ENCODE measurements at regions not wholly inside any gene's neighbourhood (a gene's known extent, or its start where the extent isn't known, plus 50 kb on each side); places are given as distances from the start of the nearest gene placed in this dataset.
A peak's percentile ranks its signal among the peaks of the same experiment; 100 is the strongest.

- POLR2A ChIA-PET = interaction anchor here (0.7 kb wide), 1 partner anchor 1116 kb away, joined by 3 read pairs; no protein-coding TSS in a partner anchor
- H3K79me2 ChIP-seq (ENCODE audit: control insufficient read depth, insufficient read depth, low read length) = no peaks in the 10 kb centered on the region
- peak overlapping the region; percentile 27; the same call in 1 of the 2 replicates for H2AFZ ChIP-seq (ENCODE audit: low read depth, low read length)
- ATAC-seq (no peak), FAIRE-seq (no peak), DNase-seq (ENCODE audit: extremely low read depth in 1 of 4, low spot score in 3 of 4) (no peak)
- no peak overlapping the region for H3K27ac ChIP-seq (ENCODE audit: extremely low read depth, low read depth, low read length)
- intact Hi-C loops (cut with micrococcal nuclease) = no loop called here
- H3K9me1 ChIP-seq (ENCODE audit: control insufficient read depth, insufficient read depth, low read length) = no peaks in the 10 kb centered on the region
- no peak overlapping the region for H3K4me2 ChIP-seq (ENCODE audit: insufficient read depth, low read length)
- H4K20me1 ChIP-seq (replicated peaks; ENCODE audit: control insufficient read depth, insufficient read depth, low read length) = no peaks in the 10 kb centered on the region
- no peak overlapping the region for H3K9ac ChIP-seq (ENCODE audit: insufficient read depth in 1 of 2, low read depth in 2 of 2, low read length in 2 of 2)
- 22% methylated on average over 4 of the region's 4 CpGs for WGBS (ENCODE audit: insufficient coverage, low coverage, missing lambda C conversion rate)
- CTCF ChIA-PET (ENCODE audit: low intra/inter-chr PET ratio) = no interaction called here
- H3K36me3 ChIP-seq (ENCODE audit: control insufficient read depth, insufficient read depth, low read length) = no peaks in the 10 kb centered on the region
- H3K27me3 ChIP-seq (ENCODE audit: control insufficient read depth in 2 of 2, insufficient read depth in 2 of 2, low read length in 2 of 2) = no peaks in the 10 kb centered on the region
- TF ChIP-seq HCFC1 (IDR thresholded peaks at IDR 0.05; ENCODE audit: low read depth, low read length) = peak; percentile 41; the same call in 1 of the 2 replicates
- no peak for TF ChIP-seq NEUROD1 (IDR thresholded peaks at IDR 0.05; ENCODE audit: borderline replicate concordance, low read depth, low read length, partially characterized antibody)
- TF ChIP-seq EP300 (IDR thresholded peaks at IDR 0.05; ENCODE audit: low read length) = no peak
- no peak for TF ChIP-seq SAP30 (IDR thresholded peaks at IDR 0.05; ENCODE audit: borderline replicate concordance, insufficient read depth, low read depth, low read length, poor library complexity, severe bottlenecking)
- no peaks in the 10 kb centered on the region for H3K9me3 ChIP-seq (replicated peaks; ENCODE audit: control insufficient read depth, insufficient read depth, low read depth, low read length)
- in situ Hi-C loops (cut with MboI) = no loop called here
- BruUV-seq (replicated peaks) = no TSS peak
- no peaks in the 10 kb centered on the region; a peak in 1 of 5 replicates for H3K4me1 ChIP-seq (replicated peaks in 1 of 2; ENCODE audit: control insufficient read depth in 2 of 2, insufficient read depth in 2 of 2, low read length in 2 of 2)
- no peak overlapping the region for H3K4me3 ChIP-seq
Observed at GRCh38 chrX:39782276-39782675, 315.5 kb downstream of the BCOR start.

GRCh38 chrX:39787999-39788398 lies 309.8 kb downstream of the BCOR start:
- Histone ChIP-seq H3K9ac (ENCODE audit: insufficient read depth in 1 of 2, low read depth in 2 of 2, low read length in 2 of 2) (no peak overlapping the region), H3K27me3 (ENCODE audit: control insufficient read depth in 2 of 2, insufficient read depth in 2 of 2, low read length in 2 of 2) (no peaks in the 10 kb centered on the region), H3K27ac (ENCODE audit: extremely low read depth, low read depth, low read length) (no peak overlapping the region), H3K4me1 (replicated peaks in 1 of 2; ENCODE audit: control insufficient read depth in 2 of 2, insufficient read depth in 2 of 2, low read length in 2 of 2) (no peaks in the 10 kb centered on the region), H3K79me2 (ENCODE audit: control insufficient read depth, insufficient read depth, low read length) (no peaks in the 10 kb centered on the region), H2AFZ (ENCODE audit: low read depth, low read length) (no peak overlapping the region), H4K20me1 (replicated peaks; ENCODE audit: control insufficient read depth, insufficient read depth, low read length) (no peaks in the 10 kb centered on the region), H3K9me3 (replicated peaks; ENCODE audit: control insufficient read depth, insufficient read depth, low read depth, low read length) (no peaks in the 10 kb centered on the region), H3K4me3 (no peak overlapping the region), H3K4me2 (ENCODE audit: insufficient read depth, low read length) (no peak overlapping the region), H3K9me1 (ENCODE audit: control insufficient read depth, insufficient read depth, low read length) (no peaks in the 10 kb centered on the region), H3K36me3 (ENCODE audit: control insufficient read depth, insufficient read depth, low read length) (no peaks in the 10 kb centered on the region)
- ATAC-seq (no peak), DNase-seq (ENCODE audit: extremely low read depth in 1 of 4, low spot score in 3 of 4) (no peak), FAIRE-seq (no peak)
- POLR2A ChIA-PET = no interaction called here
- no TSS peak for BruUV-seq (replicated peaks)
- intact Hi-C loops (cut with micrococcal nuclease) = no loop called here
- CTCF ChIA-PET (ENCODE audit: low intra/inter-chr PET ratio) = no interaction called here
- in situ Hi-C loops (cut with MboI) = no loop called here
- 16% methylated on average over 5 of the region's 6 CpGs for WGBS (ENCODE audit: insufficient coverage, low coverage, missing lambda C conversion rate)
- TF ChIP-seq TARDBP (IDR thresholded peaks at IDR 0.05) (no peak), SRSF7 (optimal IDR thresholded peaks at IDR 0.05; ENCODE audit: low read depth, low read length) (no peak), CREB1 (IDR thresholded peaks at IDR 0.05) (no peak), CREB1 (CRISPR knock-in tag; IDR thresholded peaks at IDR 0.05) (no peak), ZNF75A (CRISPR knock-in tag; IDR thresholded peaks at IDR 0.05) (no peak), CBX2 (IDR thresholded peaks at IDR 0.05; ENCODE audit: insufficient read depth, low read length, poor library complexity, severe bottlenecking) (no peak), PTRF (tag; IDR thresholded peaks at IDR 0.05) (no peak), ATF4 (CRISPR knock-in tag; IDR thresholded peaks at IDR 0.05) (no peak), ZNF551 (CRISPR knock-in tag; IDR thresholded peaks at IDR 0.05) (no peak), U2AF2 (optimal IDR thresholded peaks at IDR 0.05; ENCODE audit: low read depth, low read length) (no peak), ZNF778 (CRISPR knock-in tag; IDR thresholded peaks at IDR 0.05) (no peak), NKRF (IDR thresholded peaks at IDR 0.05; ENCODE audit: borderline replicate concordance) (no peak)
